ENCODE measurements at regions not wholly inside any gene's neighbourhood (a gene's known extent, or its start where the extent isn't known, plus 50 kb on each side); places are given as distances from the start of the nearest gene placed in this dataset.

DNA sequence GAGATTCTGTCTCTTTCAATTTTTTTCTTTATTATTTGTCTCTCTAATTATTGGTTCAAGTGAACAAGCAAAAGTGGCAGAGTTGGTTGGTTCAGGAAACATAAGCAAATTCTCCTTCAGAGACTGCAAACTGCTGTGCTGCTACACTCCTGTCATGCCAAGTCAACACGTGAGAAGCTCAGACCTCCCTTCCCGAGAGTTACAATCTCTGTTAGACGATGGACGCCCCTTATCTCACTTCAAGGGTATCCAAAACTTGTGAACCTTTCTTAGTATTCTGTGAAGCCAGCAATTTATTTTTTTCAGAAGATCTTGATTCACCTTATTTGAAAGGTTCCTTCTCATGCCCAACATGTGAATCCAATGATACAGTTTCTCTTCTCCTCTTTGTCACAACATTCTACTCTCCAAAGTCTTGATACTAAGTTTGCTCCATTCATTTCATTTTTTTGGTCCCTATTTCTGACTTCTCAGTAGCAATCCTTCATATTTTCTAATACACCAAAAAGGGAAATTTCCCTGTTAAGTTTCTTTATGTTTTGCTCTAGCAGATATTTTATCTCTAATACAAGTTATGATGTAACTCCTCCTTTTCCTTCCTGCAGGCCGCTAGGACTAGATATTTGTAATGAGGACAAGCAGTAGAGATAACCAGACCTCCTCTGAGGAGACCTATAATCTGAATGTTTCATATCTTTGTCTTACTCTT lies 448.8 kb upstream of the CITED2 start:
- Histone ChIP-seq H3K27me3 (replicated peaks; ENCODE audit: insufficient read depth, low read length) (no peaks in the 10 kb centered on the region), H3K9me3 (replicated peaks; ENCODE audit: insufficient read depth, low read length) (no peaks in the 10 kb centered on the region), H2AFZ (ENCODE audit: low read length) (no peak overlapping the region), H3K27ac (ENCODE audit: low read length) (no peak overlapping the region), H3K9me2 (replicated peaks; ENCODE audit: insufficient read depth, low read length) (no peaks in the 10 kb centered on the region), H3K79me2 (ENCODE audit: low read length) (no peaks in the 10 kb centered on the region), H3F3A (ENCODE audit: insufficient read depth, low read length) (no peaks in the 10 kb centered on the region), H3K36me3 (replicated peaks; ENCODE audit: insufficient read depth, low read length) (no peaks in the 10 kb centered on the region), H3K9ac (ENCODE audit: low read length) (no peak overlapping the region), H3K4me2 (ENCODE audit: low read depth, low read length) (no peak overlapping the region), H3K4me1 (ENCODE audit: low read length) (no peaks in the 10 kb centered on the region), H4K20me1 (ENCODE audit: insufficient read depth, low read length) (no peaks in the 10 kb centered on the region), H3K4me3 (ENCODE audit: low read length) (no peak overlapping the region)
- no peak for TF ChIP-seq EZH2phosphoT487 (IDR thresholded peaks at IDR 0.05; ENCODE audit: low read length)
- no peak for TF ChIP-seq EZH2 (optimal IDR thresholded peaks at IDR 0.05; ENCODE audit: low read depth, low read length)
- TF ChIP-seq, protein P1, sequence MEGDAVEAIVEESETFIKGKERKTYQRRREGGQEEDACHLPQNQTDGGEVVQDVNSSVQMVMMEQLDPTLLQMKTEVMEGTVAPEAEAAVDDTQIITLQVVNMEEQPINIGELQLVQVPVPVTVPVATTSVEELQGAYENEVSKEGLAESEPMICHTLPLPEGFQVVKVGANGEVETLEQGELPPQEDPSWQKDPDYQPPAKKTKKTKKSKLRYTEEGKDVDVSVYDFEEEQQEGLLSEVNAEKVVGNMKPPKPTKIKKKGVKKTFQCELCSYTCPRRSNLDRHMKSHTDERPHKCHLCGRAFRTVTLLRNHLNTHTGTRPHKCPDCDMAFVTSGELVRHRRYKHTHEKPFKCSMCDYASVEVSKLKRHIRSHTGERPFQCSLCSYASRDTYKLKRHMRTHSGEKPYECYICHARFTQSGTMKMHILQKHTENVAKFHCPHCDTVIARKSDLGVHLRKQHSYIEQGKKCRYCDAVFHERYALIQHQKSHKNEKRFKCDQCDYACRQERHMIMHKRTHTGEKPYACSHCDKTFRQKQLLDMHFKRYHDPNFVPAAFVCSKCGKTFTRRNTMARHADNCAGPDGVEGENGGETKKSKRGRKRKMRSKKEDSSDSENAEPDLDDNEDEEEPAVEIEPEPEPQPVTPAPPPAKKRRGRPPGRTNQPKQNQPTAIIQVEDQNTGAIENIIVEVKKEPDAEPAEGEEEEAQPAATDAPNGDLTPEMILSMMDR (IDR thresholded peaks at IDR 0.05; ENCODE audit: low read length), result no peak
- no peak for DNase-seq

DNA sequence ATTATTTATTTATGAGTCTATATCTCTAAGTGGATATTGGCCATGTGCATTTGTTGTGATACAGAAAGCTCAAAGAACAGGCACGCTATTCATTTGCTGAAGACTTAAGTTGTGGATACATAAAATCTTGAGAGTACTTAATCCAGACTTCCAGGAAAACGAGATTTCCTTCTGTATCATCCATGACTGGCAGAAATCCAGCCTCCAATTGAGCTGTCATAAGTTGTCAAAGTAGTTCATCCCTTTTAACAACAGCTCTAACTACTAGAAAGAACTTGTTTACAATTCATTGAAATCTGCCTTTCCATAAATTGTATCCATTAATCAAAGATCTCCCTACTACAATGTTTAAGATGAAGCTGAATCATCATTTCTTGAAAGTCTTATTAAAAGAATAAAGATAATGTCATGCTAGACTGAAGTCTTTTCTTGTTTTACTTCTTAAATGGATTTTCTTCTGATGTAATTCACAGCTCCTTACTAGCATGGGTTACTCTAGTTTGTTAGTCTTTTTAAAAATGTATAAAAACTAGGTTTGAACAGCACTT lies 447.3 kb upstream of the CITED2 start:
- Histone ChIP-seq H3K4me2 (ENCODE audit: low read depth, low read length) (no peak overlapping the region), H3K27ac (ENCODE audit: low read length) (no peak overlapping the region), H3K9ac (ENCODE audit: low read length) (no peak overlapping the region), H3K79me2 (ENCODE audit: low read length) (no peaks in the 10 kb centered on the region), H4K20me1 (ENCODE audit: insufficient read depth, low read length) (no peaks in the 10 kb centered on the region), H3F3A (ENCODE audit: insufficient read depth, low read length) (no peaks in the 10 kb centered on the region), H3K9me3 (replicated peaks; ENCODE audit: insufficient read depth, low read length) (no peaks in the 10 kb centered on the region), H3K36me3 (replicated peaks; ENCODE audit: insufficient read depth, low read length) (no peaks in the 10 kb centered on the region), H3K27me3 (replicated peaks; ENCODE audit: insufficient read depth, low read length) (no peaks in the 10 kb centered on the region), H3K4me1 (ENCODE audit: low read length) (no peaks in the 10 kb centered on the region), H3K4me3 (ENCODE audit: low read length) (no peak overlapping the region), H2AFZ (ENCODE audit: low read length) (no peak overlapping the region), H3K9me2 (replicated peaks; ENCODE audit: insufficient read depth, low read length) (no peaks in the 10 kb centered on the region)
- TF ChIP-seq, protein P1 (IDR thresholded peaks at IDR 0.05; ENCODE audit: low read length), result no peak
- TF ChIP-seq EZH2phosphoT487 (IDR thresholded peaks at IDR 0.05; ENCODE audit: low read length) (no peak), EZH2 (optimal IDR thresholded peaks at IDR 0.05; ENCODE audit: low read depth, low read length) (no peak)
- DNase-seq, result no peak

- Histone ChIP-seq H3K4me1 (ENCODE audit: low read length) (no peaks in the 10 kb centered on the region), H3K9me3 (replicated peaks; ENCODE audit: insufficient read depth, low read length) (no peaks in the 10 kb centered on the region), H2AFZ (ENCODE audit: low read length) (no peak overlapping the region), H3K27ac (ENCODE audit: low read length) (no peak overlapping the region), H3K36me3 (replicated peaks; ENCODE audit: insufficient read depth, low read length) (no peaks in the 10 kb centered on the region), H4K20me1 (ENCODE audit: insufficient read depth, low read length) (no peaks in the 10 kb centered on the region), H3K4me3 (ENCODE audit: low read length) (no peak overlapping the region), H3K27me3 (replicated peaks; ENCODE audit: insufficient read depth, low read length) (no peaks in the 10 kb centered on the region), H3K4me2 (ENCODE audit: low read depth, low read length) (no peak overlapping the region), H3K9ac (ENCODE audit: low read length) (no peak overlapping the region), H3F3A (ENCODE audit: insufficient read depth, low read length) (no peaks in the 10 kb centered on the region), H3K79me2 (ENCODE audit: low read length) (no peaks in the 10 kb centered on the region), H3K9me2 (replicated peaks; ENCODE audit: insufficient read depth, low read length) (no peaks in the 10 kb centered on the region)
- TF ChIP-seq EZH2phosphoT487 (IDR thresholded peaks at IDR 0.05; ENCODE audit: low read length) (no peak), EZH2 (optimal IDR thresholded peaks at IDR 0.05; ENCODE audit: low read depth, low read length) (no peak)
- TF ChIP-seq, protein P1 (IDR thresholded peaks at IDR 0.05; ENCODE audit: low read length), result no peak
- DNase-seq, result no peak
Observed at GRCh38 chr6:139820210-139820609, 445.8 kb upstream of the CITED2 start.
